ENCODE measurements at regions not wholly inside any gene's neighbourhood (a gene's known extent, or its start where the extent isn't known, plus 50 kb on each side); places are given as distances from the start of the nearest gene placed in this dataset.

DNA sequence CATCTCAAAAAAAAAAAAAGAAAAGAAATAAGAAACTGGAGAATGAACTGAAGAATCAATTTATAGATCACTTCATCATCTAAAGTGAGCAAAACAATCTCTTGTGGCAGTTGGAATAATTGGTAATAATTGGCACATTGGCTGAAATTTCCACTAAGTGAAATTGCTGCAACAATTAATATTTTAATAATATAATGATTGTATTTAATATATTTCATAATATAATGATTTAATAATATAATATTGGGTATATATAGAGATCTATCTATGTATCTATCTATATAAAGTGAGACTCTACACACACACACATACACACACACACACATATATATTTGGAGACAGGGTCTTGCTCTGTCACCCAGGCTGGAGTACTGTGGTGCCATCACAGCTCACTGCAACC is 81.2 kb upstream of the PRICKLE1 start:
- Histone ChIP-seq H3K79me2 (ENCODE audit: insufficient read depth, low read length) (no peaks in the 10 kb centered on the region), H3K9ac (ENCODE audit: insufficient read depth, low read length, poor library complexity, severe bottlenecking) (no peak overlapping the region), H2AFZ (ENCODE audit: insufficient read depth, low read depth, low read length, poor library complexity, severe bottlenecking) (no peak overlapping the region), H3K4me3 (replicated peaks in 1 of 3; ENCODE audit: low read depth in 2 of 3, low read length in 3 of 3) (no peak overlapping the region), H3K9me3 (replicated peaks in 1 of 2; ENCODE audit: control insufficient read depth in 1 of 2, insufficient read depth in 1 of 2, low read length in 2 of 2) (no peaks in the 10 kb centered on the region), H4K20me1 (ENCODE audit: insufficient read depth, low read length) (no peaks in the 10 kb centered on the region), H3K27me3 (ENCODE audit: control insufficient read depth in 2 of 2, insufficient read depth in 2 of 2, low read length in 2 of 2) (no peaks in the 10 kb centered on the region), H3K36me3 (replicated peaks in 1 of 2; ENCODE audit: control insufficient read depth in 1 of 2, insufficient read depth in 2 of 2, low read length in 2 of 2) (no peaks in the 10 kb centered on the region), H3K27ac (ENCODE audit: low read depth in 1 of 2, low read length in 2 of 2) (no peak overlapping the region), H3K4me1 (ENCODE audit: control insufficient read depth in 1 of 2, insufficient read depth in 2 of 2, low read length in 2 of 2) (no peaks in the 10 kb centered on the region), H3K4me2 (replicated peaks; ENCODE audit: extremely low read depth, low read length, poor library complexity, severe bottlenecking) (no peak overlapping the region)
- no peaks in the 10 kb centered on the region for H3K36me3 Mint-ChIP-seq
- DNase-seq, result no peak
- H3K27me3 Mint-ChIP-seq (ENCODE audit: low read depth in 3 of 3), result peaks cover 0 to 4% (median 0%) of the 10 kb centered on the region in 3 donors
- no peak overlapping the region for H3K27ac Mint-ChIP-seq
- H3K9me3 Mint-ChIP-seq, result peaks cover 2 to 19% (median 6%) of the 10 kb centered on the region in 7 donors
- TF ChIP-seq, protein P1, sequence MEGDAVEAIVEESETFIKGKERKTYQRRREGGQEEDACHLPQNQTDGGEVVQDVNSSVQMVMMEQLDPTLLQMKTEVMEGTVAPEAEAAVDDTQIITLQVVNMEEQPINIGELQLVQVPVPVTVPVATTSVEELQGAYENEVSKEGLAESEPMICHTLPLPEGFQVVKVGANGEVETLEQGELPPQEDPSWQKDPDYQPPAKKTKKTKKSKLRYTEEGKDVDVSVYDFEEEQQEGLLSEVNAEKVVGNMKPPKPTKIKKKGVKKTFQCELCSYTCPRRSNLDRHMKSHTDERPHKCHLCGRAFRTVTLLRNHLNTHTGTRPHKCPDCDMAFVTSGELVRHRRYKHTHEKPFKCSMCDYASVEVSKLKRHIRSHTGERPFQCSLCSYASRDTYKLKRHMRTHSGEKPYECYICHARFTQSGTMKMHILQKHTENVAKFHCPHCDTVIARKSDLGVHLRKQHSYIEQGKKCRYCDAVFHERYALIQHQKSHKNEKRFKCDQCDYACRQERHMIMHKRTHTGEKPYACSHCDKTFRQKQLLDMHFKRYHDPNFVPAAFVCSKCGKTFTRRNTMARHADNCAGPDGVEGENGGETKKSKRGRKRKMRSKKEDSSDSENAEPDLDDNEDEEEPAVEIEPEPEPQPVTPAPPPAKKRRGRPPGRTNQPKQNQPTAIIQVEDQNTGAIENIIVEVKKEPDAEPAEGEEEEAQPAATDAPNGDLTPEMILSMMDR (IDR thresholded peaks at IDR 0.05), result no peak
- H3K4me1 Mint-ChIP-seq, result peaks cover 1% of the 10 kb centered on the region
- no peak overlapping the region for H3K4me3 Mint-ChIP-seq
- intact Hi-C loops (cut with micrococcal nuclease), result loop anchor here in 1 of 2 donors (10.0 kb wide), 1 partner anchor 784 kb away; no protein-coding TSS in a partner anchor

DNA sequence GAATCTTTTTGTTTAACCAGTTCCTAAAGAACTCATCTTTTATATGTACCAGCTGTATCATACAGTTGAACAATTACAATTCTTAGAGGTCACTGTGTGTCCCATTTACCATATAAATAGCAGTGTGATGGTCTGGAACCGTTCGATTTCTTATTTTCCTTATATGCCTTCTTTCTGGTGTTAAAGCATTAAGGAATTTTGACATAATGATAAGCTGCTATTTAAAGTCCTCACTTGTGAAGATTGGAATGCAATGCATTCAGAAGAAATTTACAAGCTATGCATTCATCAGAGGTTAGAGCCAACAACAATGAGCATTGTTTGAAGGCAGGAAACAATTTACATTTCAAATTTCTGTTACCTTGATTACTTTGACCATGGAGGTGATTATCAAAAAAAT is 80.0 kb upstream of the PRICKLE1 start:
- Mint-ChIP-seq H3K36me3 (no peaks in the 10 kb centered on the region), H3K27me3 (ENCODE audit: low read depth in 3 of 3) (peaks cover 0 to 4% (median 1%) of the 10 kb centered on the region in 3 donors), H3K9me3 (peaks cover 0 to 19% (median 6%) of the 10 kb centered on the region in 7 donors), H3K4me1 (peaks cover 1% of the 10 kb centered on the region), H3K4me3 (no peak overlapping the region), H3K27ac (no peak overlapping the region)
- no CpG with 5 or more reads among the region's 2 CpGs for WGBS (ENCODE audit: insufficient coverage)
- Histone ChIP-seq H3K9me3 (replicated peaks in 1 of 2; ENCODE audit: control insufficient read depth in 1 of 2, insufficient read depth in 1 of 2, low read length in 2 of 2) (no peaks in the 10 kb centered on the region), H4K20me1 (ENCODE audit: insufficient read depth, low read length) (no peaks in the 10 kb centered on the region), H3K27ac (ENCODE audit: low read depth in 1 of 2, low read length in 2 of 2) (no peak overlapping the region), H3K36me3 (replicated peaks in 1 of 2; ENCODE audit: control insufficient read depth in 1 of 2, insufficient read depth in 2 of 2, low read length in 2 of 2) (no peaks in the 10 kb centered on the region), H2AFZ (ENCODE audit: insufficient read depth, low read depth, low read length, poor library complexity, severe bottlenecking) (no peak overlapping the region), H3K27me3 (ENCODE audit: control insufficient read depth in 2 of 2, insufficient read depth in 2 of 2, low read length in 2 of 2) (no peaks in the 10 kb centered on the region), H3K4me1 (ENCODE audit: control insufficient read depth in 1 of 2, insufficient read depth in 2 of 2, low read length in 2 of 2) (no peaks in the 10 kb centered on the region), H3K4me3 (replicated peaks in 1 of 3; ENCODE audit: low read depth in 2 of 3, low read length in 3 of 3) (no peak overlapping the region), H3K79me2 (ENCODE audit: insufficient read depth, low read length) (no peaks in the 10 kb centered on the region), H3K9ac (ENCODE audit: insufficient read depth, low read length, poor library complexity, severe bottlenecking) (no peak overlapping the region), H3K4me2 (replicated peaks; ENCODE audit: extremely low read depth, low read length, poor library complexity, severe bottlenecking) (no peak overlapping the region)
- DNase-seq, result no peak
- TF ChIP-seq, protein P1 (IDR thresholded peaks at IDR 0.05), result no peak
- intact Hi-C loops (cut with micrococcal nuclease), result no loop called here
